ENCODE measurements at regions not wholly inside any gene's neighbourhood (a gene's known extent, or its start where the extent isn't known, plus 50 kb on each side); places are given as distances from the start of the nearest gene placed in this dataset.

GRCh38 chr2:156731506-156731905, 295.3 kb downstream of the GPD2 start:
- intact Hi-C loops (cut with DNase I): no loop called here

GRCh38 chr2:156736950-156737349, 300.8 kb downstream of the GPD2 start:
- no peak for ATAC-seq
- Histone ChIP-seq H3K4me1 (ENCODE audit: control insufficient read depth, insufficient read depth, low read length) (no peaks in the 10 kb centered on the region), H3K4me3 (ENCODE audit: low read length) (no peak overlapping the region), H3K27ac (ENCODE audit: low read length) (no peak overlapping the region), H3K9me3 (ENCODE audit: control insufficient read depth, low read length) (no peaks in the 10 kb centered on the region), H3K27me3 (ENCODE audit: control insufficient read depth, insufficient read depth) (no peaks in the 10 kb centered on the region)
- WGBS: 85% methylated on average over 4 of the region's 4 CpGs
- intact Hi-C loops (cut with DNase I): no loop called here
- no peak for DNase-seq

More at GRCh38 chr2:156731506-156731905, 295.3 kb downstream of the GPD2 start:
- Histone ChIP-seq H3K27me3 (ENCODE audit: control insufficient read depth, insufficient read depth) (no peaks in the 10 kb centered on the region), H3K4me1 (ENCODE audit: control insufficient read depth, insufficient read depth, low read length) (no peaks in the 10 kb centered on the region), H3K27ac (ENCODE audit: low read length) (no peak overlapping the region), H3K4me3 (ENCODE audit: low read length) (no peak overlapping the region), H3K9me3 (ENCODE audit: control insufficient read depth, low read length) (no peaks in the 10 kb centered on the region)
- no peak for DNase-seq
- no peak for ATAC-seq

GRCh38 chr2:156739301-156739700, 303.1 kb downstream of the GPD2 start:
- intact Hi-C loops (cut with DNase I): no loop called here
- H3K4me1 ChIP-seq (ENCODE audit: control insufficient read depth, insufficient read depth, low read length): no peaks in the 10 kb centered on the region
- 86% methylated on average over 3 of the region's 3 CpGs for WGBS
- DNase-seq (no peak), ATAC-seq (no peak)
- H3K4me3 ChIP-seq (ENCODE audit: low read length): no peak overlapping the region
- H3K27ac ChIP-seq (ENCODE audit: low read length): no peak overlapping the region
- no peaks in the 10 kb centered on the region for H3K9me3 ChIP-seq (ENCODE audit: control insufficient read depth, low read length)
- no peaks in the 10 kb centered on the region for H3K27me3 ChIP-seq (ENCODE audit: control insufficient read depth, insufficient read depth)

- H3K4me1 ChIP-seq (ENCODE audit: control insufficient read depth, insufficient read depth, low read length): no peaks in the 10 kb centered on the region
- intact Hi-C loops (cut with DNase I): no loop called here
- DNase-seq: no peak
- no peaks in the 10 kb centered on the region for H3K9me3 ChIP-seq (ENCODE audit: control insufficient read depth, low read length)
- no peak overlapping the region for H3K27ac ChIP-seq (ENCODE audit: low read length)
- no peak for ATAC-seq
- 81% methylated on average over 2 of the region's 2 CpGs for whole genome bisulfite sequencing
- H3K27me3 ChIP-seq (ENCODE audit: control insufficient read depth, insufficient read depth): no peaks in the 10 kb centered on the region
- no peak overlapping the region for H3K4me3 ChIP-seq (ENCODE audit: low read length)
These were observed 309.4 kb downstream of the GPD2 start for GRCh38 chr2:156745619-156746018.

GRCh38 chr2:156748221-156748620, 312.0 kb downstream of the GPD2 start:
- H3K27me3 ChIP-seq (ENCODE audit: control insufficient read depth, insufficient read depth): no peaks in the 10 kb centered on the region
- no peak overlapping the region for H3K27ac ChIP-seq (ENCODE audit: low read length)
- DNase-seq: no peak
- no peaks in the 10 kb centered on the region for H3K9me3 ChIP-seq (ENCODE audit: control insufficient read depth, low read length)
- 74% methylated on average over 5 of the region's 5 CpGs for WGBS
- no peaks in the 10 kb centered on the region for H3K4me1 ChIP-seq (ENCODE audit: control insufficient read depth, insufficient read depth, low read length)
- ATAC-seq: no peak
- intact Hi-C loops (cut with DNase I): no loop called here
- no peak overlapping the region for H3K4me3 ChIP-seq (ENCODE audit: low read length)

- DNase-seq (no peak), ATAC-seq (no peak)
- no peaks in the 10 kb centered on the region for H3K4me1 ChIP-seq (ENCODE audit: control insufficient read depth, insufficient read depth, low read length)
- no peaks in the 10 kb centered on the region for H3K9me3 ChIP-seq (ENCODE audit: control insufficient read depth, low read length)
- intact Hi-C loops (cut with DNase I): no loop called here
- 84% methylated on average over 2 of the region's 2 CpGs for WGBS
- no peak overlapping the region for H3K4me3 ChIP-seq (ENCODE audit: low read length)
- no peak overlapping the region for H3K27ac ChIP-seq (ENCODE audit: low read length)
- H3K27me3 ChIP-seq (ENCODE audit: control insufficient read depth, insufficient read depth): no peaks in the 10 kb centered on the region
These were observed 315.9 kb downstream of the GPD2 start for GRCh38 chr2:156752042-156752441.

GRCh38 chr2:156753766-156754165, 317.6 kb downstream of the GPD2 start:
- DNase-seq: no peak
- intact Hi-C loops (cut with DNase I): no loop called here
- no peaks in the 10 kb centered on the region for H3K4me1 ChIP-seq (ENCODE audit: control insufficient read depth, insufficient read depth, low read length)
- H3K27ac ChIP-seq (ENCODE audit: low read length): no peak overlapping the region
- no peak overlapping the region for H3K4me3 ChIP-seq (ENCODE audit: low read length)
- no peaks in the 10 kb centered on the region for H3K9me3 ChIP-seq (ENCODE audit: control insufficient read depth, low read length)
- no peak for ATAC-seq
- no peaks in the 10 kb centered on the region for H3K27me3 ChIP-seq (ENCODE audit: control insufficient read depth, insufficient read depth)
- 40% methylated on average over 1 of the region's 1 CpG for WGBS

- Histone ChIP-seq H3K27me3 (ENCODE audit: control insufficient read depth, insufficient read depth) (no peaks in the 10 kb centered on the region), H3K4me3 (ENCODE audit: low read length) (no peak overlapping the region), H3K9me3 (ENCODE audit: control insufficient read depth, low read length) (no peaks in the 10 kb centered on the region), H3K27ac (ENCODE audit: low read length) (no peak overlapping the region), H3K4me1 (ENCODE audit: control insufficient read depth, insufficient read depth, low read length) (no peaks in the 10 kb centered on the region)
- intact Hi-C loops (cut with DNase I): no loop called here
- no peak for ATAC-seq
- DNase-seq: no peak
These were observed 320.3 kb downstream of the GPD2 start for GRCh38 chr2:156756516-156756915.

- peak; percentile 43 to 52 for ATAC-seq
- H3K27me3 ChIP-seq (ENCODE audit: control insufficient read depth, insufficient read depth): no peaks in the 10 kb centered on the region
- H3K4me1 ChIP-seq (ENCODE audit: control insufficient read depth, insufficient read depth, low read length): no peaks in the 10 kb centered on the region
- 56% methylated on average over 2 of the region's 2 CpGs for WGBS
- DNase-seq: no peak
- H3K27ac ChIP-seq (ENCODE audit: low read length): peak overlapping the region; percentile 83
- intact Hi-C loops (cut with DNase I): no loop called here
- no peak overlapping the region for H3K4me3 ChIP-seq (ENCODE audit: low read length)
- no peaks in the 10 kb centered on the region for H3K9me3 ChIP-seq (ENCODE audit: control insufficient read depth, low read length)
These were observed 327.0 kb downstream of the GPD2 start for GRCh38 chr2:156763174-156763573.

- no peak for DNase-seq
- WGBS: 60% methylated on average over 2 of the region's 2 CpGs
- Histone ChIP-seq H3K27me3 (ENCODE audit: control insufficient read depth, insufficient read depth) (no peaks in the 10 kb centered on the region), H3K4me1 (ENCODE audit: control insufficient read depth, insufficient read depth, low read length) (no peaks in the 10 kb centered on the region), H3K27ac (ENCODE audit: low read length) (no peak overlapping the region), H3K4me3 (ENCODE audit: low read length) (no peak overlapping the region), H3K9me3 (ENCODE audit: control insufficient read depth, low read length) (no peaks in the 10 kb centered on the region)
- intact Hi-C loops (cut with DNase I): no loop called here
- no peak for ATAC-seq
These were observed 328.9 kb downstream of the GPD2 start for GRCh38 chr2:156765043-156765442.

GRCh38 chr2:156765450-156765849, 329.3 kb downstream of the GPD2 start:
- no peak for DNase-seq
- Histone ChIP-seq H3K4me3 (ENCODE audit: low read length) (no peak overlapping the region), H3K9me3 (ENCODE audit: control insufficient read depth, low read length) (no peaks in the 10 kb centered on the region), H3K27ac (ENCODE audit: low read length) (no peak overlapping the region), H3K4me1 (ENCODE audit: control insufficient read depth, insufficient read depth, low read length) (no peaks in the 10 kb centered on the region), H3K27me3 (ENCODE audit: control insufficient read depth, insufficient read depth) (no peaks in the 10 kb centered on the region)
- intact Hi-C loops (cut with DNase I): no loop called here
- 63% methylated on average over 1 of the region's 1 CpG for WGBS
- no peak for ATAC-seq

GRCh38 chr2:156769802-156770201, 333.6 kb downstream of the GPD2 start:
- ATAC-seq (no peak), DNase-seq (no peak)
- Histone ChIP-seq H3K9me3 (ENCODE audit: control insufficient read depth, low read length) (no peaks in the 10 kb centered on the region), H3K27me3 (ENCODE audit: control insufficient read depth, insufficient read depth) (no peaks in the 10 kb centered on the region), H3K27ac (ENCODE audit: low read length) (no peak overlapping the region), H3K4me1 (ENCODE audit: control insufficient read depth, insufficient read depth, low read length) (no peaks in the 10 kb centered on the region), H3K4me3 (ENCODE audit: low read length) (no peak overlapping the region)
- intact Hi-C loops (cut with DNase I): no loop called here
- WGBS: 70% methylated on average over 1 of the region's 1 CpG

All from right cardiac atrium (tissue), 5 donors.